IMR-90 (cell line): ENCODE measurements at regions not wholly inside any gene's neighbourhood (a gene's known extent, or its start where the extent isn't known, plus 50 kb on each side); places are given as distances from the start of the nearest gene placed in this dataset.

Source experiments
- ATAC-seq: fragments of 200-7000 bp; cut with Tn5 transposase; 2 replicates; pipeline ENCODE4 v1.9.1; 2020; ENCODE audit warnings: low read depth, mild to moderate bottlenecking, moderate library complexity
- BruUV-seq: library from RNA; stranded (reverse); fragments of 400-500 nt; replicated peaks from 2 replicates; lab custom pipeline; 2021; lab: Mats Ljungman, UMichigan
- CTCF ChIA-PET: fragments of 300-600 bp; formaldehyde crosslinking; extraction: SDS; loops from one replicate; lab custom pipeline; 2021; ENCODE audit warnings: antibody characterized with exemption; lab: Yijun Ruan, JAX
- POLR2A ChIA-PET: fragments of 300-600 bp; sonication (Branson Sonifier 250); formaldehyde crosslinking; loops from one replicate; lab custom pipeline; 2022; ENCODE audit warnings: antibody characterized with exemption; ENCODE audit not compliant: unreplicated experiment; lab: Charles Lee
- DNase-seq: peaks from one replicate; pipeline ENCODE4 v3.0.0; 2013
- H2AFZ ChIP-seq: replicated peaks from 2 replicates; pipeline ENCODE3; 2013; ENCODE audit warnings: low read length, mild to moderate bottlenecking; ENCODE audit not compliant: poor library complexity
- H2AK5ac ChIP-seq: 2 replicates; pipeline ENCODE4 v1.6.1; 2013; ENCODE audit warnings: low read depth, low read length, inconsistent platforms
- H2AK9ac ChIP-seq: replicated peaks from 2 replicates; pipeline ENCODE3; 2013; ENCODE audit warnings: mild to moderate bottlenecking, low read depth, low read length, moderate library complexity; ENCODE audit not compliant: poor library complexity
- H2BK120ac ChIP-seq: 2 replicates; pipeline ENCODE4 v1.6.1; 2013; ENCODE audit warnings: low read depth, low read length, inconsistent platforms
- H2BK15ac ChIP-seq: 3 replicates; pipeline ENCODE4 v1.6.1; 2013; ENCODE audit warnings: low read depth, low read length, inconsistent platforms
- H2BK20ac ChIP-seq: 2 replicates; pipeline ENCODE4 v1.6.1; 2013; ENCODE audit warnings: low read depth, mild to moderate bottlenecking, inconsistent platforms, low read length, moderate library complexity
- H2BK5ac ChIP-seq: 2 replicates; pipeline ENCODE4 v1.6.1; 2013; ENCODE audit warnings: mild to moderate bottlenecking, low read depth, low read length, inconsistent platforms; ENCODE audit not compliant: poor library complexity, severe bottlenecking
- H3K14ac ChIP-seq: replicated peaks from 2 replicates; pipeline ENCODE4 v1.6.1; 2013; ENCODE audit warnings: low read depth, low read length, inconsistent platforms
- H3K18ac ChIP-seq: 2 replicates; pipeline ENCODE4 v1.6.1; 2013; ENCODE audit warnings: low read depth, low read length, control low read depth
- H3K23ac ChIP-seq: 2 replicates; pipeline ENCODE4 v1.6.1; 2013; ENCODE audit warnings: low read depth, low read length, inconsistent platforms
- H3K27ac ChIP-seq: 2 replicates; pipeline ENCODE4 v1.5.1; 2013; ENCODE audit warnings: mild to moderate bottlenecking, control low read depth, low read length; ENCODE audit not compliant: insufficient read depth
- H3K27me3 ChIP-seq: 2 replicates; pipeline ENCODE4 v1.6.1; 2013; ENCODE audit warnings: low read length; ENCODE audit not compliant: control insufficient read depth, insufficient read depth
- H3K36me3 ChIP-seq: 2 replicates; pipeline ENCODE4 v1.6.1; 2013; ENCODE audit warnings: low read length, mixed read lengths; ENCODE audit not compliant: control insufficient read depth, insufficient read depth
- H3K4ac ChIP-seq: 2 replicates; pipeline ENCODE4 v1.6.1; 2013; ENCODE audit warnings: low read depth, low read length, inconsistent platforms
- H3K4me1 ChIP-seq: 2 replicates; pipeline ENCODE4 v1.6.1; 2013; ENCODE audit warnings: low read length, mixed read lengths; ENCODE audit not compliant: control insufficient read depth, insufficient read depth
- H3K4me2 ChIP-seq: 2 replicates; pipeline ENCODE4 v1.6.1; 2013; ENCODE audit warnings: low read depth, mild to moderate bottlenecking, control low read depth, low read length, moderate library complexity
- H3K4me3 ChIP-seq: 2 replicates; pipeline ENCODE4 v1.5.1; 2013; ENCODE audit warnings: low read depth, mild to moderate bottlenecking, control low read depth, low read length, moderate library complexity; ENCODE audit not compliant: insufficient read depth
- H3K56ac ChIP-seq: 2 replicates; pipeline ENCODE4 v1.6.1; 2013; ENCODE audit warnings: low read length, inconsistent platforms; ENCODE audit not compliant: insufficient read depth; ENCODE audit errors: extremely low read depth
- H3K79me1 ChIP-seq, 2 experiments: 2 replicates each; pipeline ENCODE4 v1.6.1; 2013; ENCODE audit warnings: low read length in 2 of 2, inconsistent platforms in 1 of 2, low read depth in 1 of 2
- H3K9ac ChIP-seq: 2 replicates; pipeline ENCODE4 v1.6.1; 2013; ENCODE audit warnings: low read depth, low read length, control low read depth
- H3K9me1 ChIP-seq: 2 replicates; pipeline ENCODE4 v1.6.1; 2013; ENCODE audit warnings: low read length, inconsistent platforms; ENCODE audit not compliant: insufficient read depth
- H3K9me3 ChIP-seq: 2 replicates; pipeline ENCODE4 v1.6.1; 2013; ENCODE audit warnings: low read length; ENCODE audit not compliant: control insufficient read depth, insufficient read depth
- H4K20me1 ChIP-seq: 2 replicates; pipeline ENCODE4 v1.6.1; 2013; ENCODE audit warnings: low read length, inconsistent platforms; ENCODE audit not compliant: insufficient read depth
- H4K5ac ChIP-seq: 2 replicates; pipeline ENCODE4 v1.6.1; 2013; ENCODE audit warnings: mild to moderate bottlenecking, low read depth, low read length, control low read depth
- H4K8ac ChIP-seq, 2 experiments: 2 replicates each; pipeline ENCODE4 v1.6.1; 2013; ENCODE audit warnings: low read depth in 2 of 2, low read length in 2 of 2, control low read depth in 1 of 2, inconsistent platforms in 1 of 2
- H4K91ac ChIP-seq: 2 replicates; pipeline ENCODE4 v1.6.1; 2013; ENCODE audit warnings: low read depth, low read length, inconsistent platforms; ENCODE audit not compliant: insufficient read depth
- BHLHE40 ChIP-seq: fragments of 150-350 bp; IDR thresholded peaks from 2 replicates; pipeline ENCODE4 v1.6.1; 2016; ENCODE audit warnings: mild to moderate bottlenecking, low read depth, low read length
- CTCF ChIP-seq: conservative IDR thresholded peaks from 2 replicates; pipeline ENCODE4 v1.5.1; 2012; ENCODE audit warnings: mild to moderate bottlenecking, low read depth, low read length, improper control_type of control experiment
- ELK1 ChIP-seq: fragments of 150-350 bp; IDR thresholded peaks from 2 replicates; pipeline ENCODE4 v1.6.1; 2016; ENCODE audit warnings: low read depth, mild to moderate bottlenecking, low read length, moderate library complexity, borderline replicate concordance
- FOS ChIP-seq: fragments of 150-350 bp; IDR thresholded peaks from 2 replicates; pipeline ENCODE4 v1.6.1; 2016; ENCODE audit warnings: low read depth, low read length
- MAFK ChIP-seq: IDR thresholded peaks from 2 replicates; pipeline ENCODE4 v1.6.1; 2012; ENCODE audit warnings: low read depth, low read length, improper control_type of control experiment
- MAZ ChIP-seq: IDR thresholded peaks from 2 replicates; pipeline ENCODE4 v1.6.1; 2012; ENCODE audit warnings: low read depth, mild to moderate bottlenecking, low read length, improper control_type of control experiment, moderate library complexity, borderline replicate concordance
- MXI1 ChIP-seq: IDR thresholded peaks from 2 replicates; pipeline ENCODE4 v1.6.1; 2012; ENCODE audit warnings: low read depth, mild to moderate bottlenecking, low read length, moderate library complexity, borderline replicate concordance
- POLR2A ChIP-seq: IDR thresholded peaks from 2 replicates; pipeline ENCODE4 v1.6.1; 2012; ENCODE audit warnings: mild to moderate bottlenecking, low read depth, low read length
- RCOR1 ChIP-seq: IDR thresholded peaks from 2 replicates; pipeline ENCODE4 v1.6.1; 2012; ENCODE audit warnings: mild to moderate bottlenecking, low read length, improper control_type of control experiment; ENCODE audit not compliant: insufficient replicate concordance
- RFX5 ChIP-seq: IDR thresholded peaks from 2 replicates; pipeline ENCODE4 v1.8.0; 2012; ENCODE audit warnings: low read depth, mild to moderate bottlenecking, low read length, moderate library complexity
- WGBS, 2 experiments: methylation state at CpG; one replicate each; pipeline versions ENCODE4 v1.1.5 to v1.1.7; 2013; ENCODE audit warnings: missing lambda C conversion rate in 2 of 2; ENCODE audit not compliant: insufficient read length in 1 of 2; ENCODE audit errors: extremely low coverage in 2 of 2; 5-methylcytosine and 5-hydroxymethylcytosine counted together
- dilution Hi-C: fragments of 300-500 bp; cut with HindIII; formaldehyde crosslinking; loops from one replicate; pipeline ENCODE4 v1.14.3; 2018; ENCODE audit warnings: low sequenced_read_pairs; ENCODE audit not compliant: unreplicated experiment
- in situ Hi-C: fragments of 300-500 bp; cut with MboI; formaldehyde crosslinking; loops from 3 replicates; pipeline ENCODE4 v1.14.3; 2019; ENCODE audit warnings: low sequenced_read_pairs, inconsistent platforms, mixed read lengths
- intact Hi-C: fragments of 100-400 bp; cut with micrococcal nuclease; formaldehyde crosslinking; loops from 2 replicates; pipeline ENCODE4 v1.10.0; 2022

- TF ChIP-seq MXI1 (no peak), MAFK (no peak), RFX5 (no peak), BHLHE40 (no peak), RCOR1 (no peak), MAZ (no peak), ELK1 (no peak), POLR2A (no peak), CTCF (no peak), FOS (no peak)
- no peaks in the 10 kb centered on the region for H3K9me1 ChIP-seq
- H4K20me1 ChIP-seq: no peaks in the 10 kb centered on the region
- no peak overlapping the region for H3K4ac ChIP-seq
- no peak overlapping the region for H2AFZ ChIP-seq
- no peak overlapping the region for H3K9ac ChIP-seq
- H3K27ac ChIP-seq: no peak overlapping the region
- H3K79me1 ChIP-seq: no peaks in the 10 kb centered on the region
- no TSS peak for BruUV-seq
- ATAC-seq: no peak
- CTCF ChIA-PET: no interaction called here
- H3K4me3 ChIP-seq: no peak overlapping the region
- POLR2A ChIA-PET: no interaction called here
- no peak overlapping the region for H4K5ac ChIP-seq
- H2BK20ac ChIP-seq: no peak overlapping the region
- dilution Hi-C loops: no loop called here
- no peak overlapping the region for H2BK5ac ChIP-seq
- no peak overlapping the region for H3K56ac ChIP-seq
- H2AK9ac ChIP-seq: no peak overlapping the region
- no peak overlapping the region for H2AK5ac ChIP-seq
- in situ Hi-C loops: no loop called here
- no peak overlapping the region for H2BK120ac ChIP-seq
- no peak overlapping the region for H2BK15ac ChIP-seq
- H3K18ac ChIP-seq: no peak overlapping the region
- intact Hi-C loops: no loop called here
- no peak overlapping the region for H3K23ac ChIP-seq
- no peaks in the 10 kb centered on the region; the same call in none of the 2 replicates for H3K27me3 ChIP-seq
- H3K4me2 ChIP-seq: no peak overlapping the region
- H3K36me3 ChIP-seq: no peaks in the 10 kb centered on the region
- no peak for DNase-seq
- no peak overlapping the region for H3K14ac ChIP-seq
- no peak overlapping the region for H4K91ac ChIP-seq
- WGBS, 2 experiments: no CpG with 5 or more reads among the region's 1 CpG
- H3K9me3 ChIP-seq: no peaks in the 10 kb centered on the region
- H3K4me1 ChIP-seq: no peaks in the 10 kb centered on the region
- no peak overlapping the region for H4K8ac ChIP-seq
Observed at GRCh38 chr2:157996799-157997198, 104.9 kb upstream of the UPP2 start.
